Thyroid gland (tissue), 4 donors: ENCODE measurements at regions not wholly inside any gene's neighbourhood (a gene's known extent, or its start where the extent isn't known, plus 50 kb on each side); places are given as distances from the start of the nearest gene placed in this dataset.

Experiments
- POLR2A ChIP-seq, 2 donors: fragments of 450-650 bp; IDR thresholded peaks; one replicate each; pipeline ENCODE4 v1.6.1; 2017; ENCODE audit warnings: antibody characterized with exemption in 2 of 2, mild to moderate bottlenecking in 2 of 2, moderate library complexity in 1 of 2
- TF ChIP-seq, protein P1 (sequence below), 6 experiments: fragments of 200-600 bp in 3 of 6; fragments of 450-650 bp in 3 of 6; sonication (generic) in 3 of 6; IDR thresholded peaks; one replicate each; pipeline ENCODE4 v1.5.1; 2016 to 2019; ENCODE audit warnings: antibody characterized with exemption in 6 of 6, mild to moderate bottlenecking in 2 of 6, inconsistent platforms in 1 of 6, moderate library complexity in 1 of 6

DNA sequence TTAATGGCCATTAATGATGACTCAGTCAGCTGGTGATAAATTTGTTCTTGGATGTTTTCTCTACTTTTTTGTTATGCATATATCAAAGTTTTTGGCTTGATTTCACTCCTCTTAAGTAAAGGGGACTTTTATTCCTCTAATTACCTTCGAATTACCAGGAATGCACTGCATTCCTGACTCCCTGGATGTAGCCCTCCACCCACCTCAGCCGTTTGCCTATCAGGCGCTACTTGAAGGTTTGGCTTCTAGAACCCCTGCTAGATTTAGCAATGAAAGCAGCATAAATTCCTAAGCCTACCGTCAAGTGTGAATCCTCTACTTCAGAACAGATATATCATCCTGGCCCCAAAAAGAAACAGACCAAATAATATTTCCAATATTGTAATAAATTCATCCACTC is 387.8 kb upstream of the ADGRL2 start:
- TF ChIP-seq, protein P1, sequence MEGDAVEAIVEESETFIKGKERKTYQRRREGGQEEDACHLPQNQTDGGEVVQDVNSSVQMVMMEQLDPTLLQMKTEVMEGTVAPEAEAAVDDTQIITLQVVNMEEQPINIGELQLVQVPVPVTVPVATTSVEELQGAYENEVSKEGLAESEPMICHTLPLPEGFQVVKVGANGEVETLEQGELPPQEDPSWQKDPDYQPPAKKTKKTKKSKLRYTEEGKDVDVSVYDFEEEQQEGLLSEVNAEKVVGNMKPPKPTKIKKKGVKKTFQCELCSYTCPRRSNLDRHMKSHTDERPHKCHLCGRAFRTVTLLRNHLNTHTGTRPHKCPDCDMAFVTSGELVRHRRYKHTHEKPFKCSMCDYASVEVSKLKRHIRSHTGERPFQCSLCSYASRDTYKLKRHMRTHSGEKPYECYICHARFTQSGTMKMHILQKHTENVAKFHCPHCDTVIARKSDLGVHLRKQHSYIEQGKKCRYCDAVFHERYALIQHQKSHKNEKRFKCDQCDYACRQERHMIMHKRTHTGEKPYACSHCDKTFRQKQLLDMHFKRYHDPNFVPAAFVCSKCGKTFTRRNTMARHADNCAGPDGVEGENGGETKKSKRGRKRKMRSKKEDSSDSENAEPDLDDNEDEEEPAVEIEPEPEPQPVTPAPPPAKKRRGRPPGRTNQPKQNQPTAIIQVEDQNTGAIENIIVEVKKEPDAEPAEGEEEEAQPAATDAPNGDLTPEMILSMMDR (IDR thresholded peaks at IDR 0.05), result no peak
- TF ChIP-seq POLR2A (IDR thresholded peaks at IDR 0.05), result no peak
